Common myeloid progenitor, CD34-positive (primary cell): ENCODE measurements at regions not wholly inside any gene's neighbourhood (a gene's known extent, or its start where the extent isn't known, plus 50 kb on each side); places are given as distances from the start of the nearest gene placed in this dataset.
"Not testable (repeated sequence)": the region's sequence is repeated elsewhere in the genome, so short reads cannot be mapped to it uniquely, and the experiment has no call there.

Experiments used
- CTCF ChIA-PET: fragments of 350-600 bp; sonication (Branson Sonifier 250); formaldehyde crosslinking; loops from one replicate; lab custom pipeline; 2021; ENCODE audit warnings: antibody characterized with exemption; lab: Charles Lee
- POLR2A ChIA-PET: fragments of 350-600 bp; sonication (Branson Sonifier 250); formaldehyde crosslinking; loops from one replicate; lab custom pipeline; 2021; ENCODE audit warnings: antibody characterized with exemption; lab: Charles Lee
- DNase-seq, 3 donors: peaks; one replicate each; pipeline versions ENCODE4 v3.0.0 to v3.0.0-alpha.2; 2013
- H3K27ac ChIP-seq, 2 experiments: 1 replicate in 1 of 2; 2 replicates in 1 of 2; pipeline ENCODE4 v1.7.0; 2013; ENCODE audit warnings: inconsistent platforms in 2 of 2, low read length in 2 of 2, mild to moderate bottlenecking in 2 of 2, low read depth in 1 of 2, moderate library complexity in 1 of 2; ENCODE audit not compliant: severe bottlenecking in 2 of 2, insufficient read depth in 1 of 2, poor library complexity in 1 of 2
- H3K27me3 ChIP-seq, 5 experiments: replicated peaks in 2 of 5; 1 replicate in 3 of 5; 2 replicates in 2 of 5; pipeline versions ENCODE4 v1.6.1 to v1.7.0; 2013; ENCODE audit warnings: low read length in 4 of 5, mild to moderate bottlenecking in 2 of 5, moderate library complexity in 2 of 5, inconsistent platforms in 1 of 5; ENCODE audit not compliant: insufficient read depth in 5 of 5, control insufficient read depth in 4 of 5
- H3K36me3 ChIP-seq, 4 experiments: 1 replicate in 2 of 4; 2 replicates in 2 of 4; pipeline versions ENCODE4 v1.6.1 to v1.7.0; 2013; ENCODE audit warnings: low read length in 3 of 4, control low read depth in 1 of 4, mild to moderate bottlenecking in 1 of 4; ENCODE audit not compliant: control insufficient read depth in 4 of 4, insufficient read depth in 4 of 4
- H3K4me1 ChIP-seq, 4 experiments: 1 replicate in 3 of 4; 2 replicates in 1 of 4; pipeline versions ENCODE4 v1.6.1 to v1.7.1; 2013; ENCODE audit warnings: low read length in 3 of 4, mild to moderate bottlenecking in 3 of 4, control low read depth in 1 of 4, inconsistent platforms in 1 of 4, moderate library complexity in 1 of 4; ENCODE audit not compliant: control insufficient read depth in 4 of 4, insufficient read depth in 4 of 4; ENCODE audit errors: control extremely low read depth in 1 of 4
- H3K4me3 ChIP-seq, 7 experiments: 1 replicate in 4 of 7; 2 replicates in 3 of 7; pipeline versions ENCODE4 v1.5.1 to v1.7.0; 2013; ENCODE audit warnings: mild to moderate bottlenecking in 7 of 7, low read length in 6 of 7, moderate library complexity in 6 of 7, inconsistent platforms in 2 of 7, low read depth in 2 of 7, control low read depth in 1 of 7; ENCODE audit not compliant: insufficient read depth in 4 of 7, control insufficient read depth in 1 of 7; ENCODE audit errors: extremely low read depth in 1 of 7
- H3K9me3 ChIP-seq, 5 experiments: 1 replicate in 4 of 5; 2 replicates in 1 of 5; pipeline versions ENCODE4 v1.6.1 to v1.7.1; 2013; ENCODE audit warnings: low read length in 4 of 5, mild to moderate bottlenecking in 2 of 5, inconsistent platforms in 1 of 5, low read depth in 1 of 5, moderate library complexity in 1 of 5; ENCODE audit not compliant: control insufficient read depth in 4 of 5, insufficient read depth in 2 of 5; ENCODE audit errors: control extremely low read depth in 1 of 5
- WGBS: methylation state at CpG from one replicate; pipeline ENCODE4 v1.1.5; 2013; ENCODE audit not compliant: insufficient coverage; 5-methylcytosine and 5-hydroxymethylcytosine counted together

- H3K4me1 ChIP-seq, result no peaks in the 10 kb centered on the region
- H3K4me3 ChIP-seq, result no peak overlapping the region
- CTCF ChIA-PET, result interaction anchor here (1.0 kb wide), 1 partner anchor 17 kb away, joined by 3 read pairs; no protein-coding TSS in a partner anchor
- no peaks in the 10 kb centered on the region for H3K36me3 ChIP-seq
- H3K27me3 ChIP-seq, result no peaks in the 10 kb centered on the region
- WGBS, result 100% methylated on average over 2 of the region's 3 CpGs
- H3K9me3 ChIP-seq, result peaks cover 0 to 4% (median 0%) of the 10 kb centered on the region in 5 experiments
- no peak overlapping the region for H3K27ac ChIP-seq
- DNase-seq, result no peak
- POLR2A ChIA-PET, result no interaction called here
These were observed 53.2 kb upstream of the SH3BP4 start for GRCh38 chr2:234898534-234899053.

DNA sequence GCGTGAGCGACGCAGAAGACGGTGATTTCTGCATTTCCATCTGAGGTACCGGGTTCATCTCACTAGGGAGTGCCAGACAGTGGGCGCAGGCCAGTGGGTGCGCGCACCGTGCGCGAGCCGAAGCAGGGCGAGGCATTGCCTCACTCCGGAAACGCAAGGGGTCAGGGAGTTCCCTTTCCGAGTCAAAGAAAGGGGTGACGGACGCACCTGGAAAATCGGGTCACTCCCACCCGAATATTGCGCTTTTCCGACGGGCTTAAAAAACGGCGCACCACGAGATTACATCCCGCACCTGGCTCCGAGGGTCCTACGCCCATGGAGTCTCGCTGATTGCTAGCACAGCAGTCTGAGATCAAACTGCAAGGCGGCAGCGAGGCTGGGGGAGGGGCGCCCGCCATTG is 63.4 kb upstream of the SH3BP4 start:
- H3K4me1 ChIP-seq, CTCF ChIA-PET, DNase-seq, H3K27ac ChIP-seq, H3K36me3 ChIP-seq, H3K27me3 ChIP-seq, H3K4me3 ChIP-seq, H3K9me3 ChIP-seq, POLR2A ChIA-PET: not testable (repeated sequence)
- WGBS, result 36% methylated on average over 6 of the region's 34 CpGs

- POLR2A ChIA-PET, result no interaction called here
- CTCF ChIA-PET, result no interaction called here
- H3K27ac ChIP-seq, result no peak overlapping the region
- no peaks in the 10 kb centered on the region for H3K27me3 ChIP-seq
- DNase-seq, result no peak
- H3K36me3 ChIP-seq, result no peaks in the 10 kb centered on the region
- no peaks in the 10 kb centered on the region for H3K9me3 ChIP-seq
- WGBS, result 94% methylated on average over 2 of the region's 3 CpGs
- no peak overlapping the region for H3K4me3 ChIP-seq
- H3K4me1 ChIP-seq, result no peaks in the 10 kb centered on the region
These were observed 64.6 kb upstream of the SH3BP4 start for GRCh38 chr2:234887195-234887594.

- ChIA-PET POLR2A (no interaction called here), CTCF (no interaction called here)
- H3K36me3 ChIP-seq, result no peaks in the 10 kb centered on the region
- no peak overlapping the region for H3K27ac ChIP-seq
- H3K4me3 ChIP-seq, result no peak overlapping the region
- DNase-seq, result no peak
- H3K27me3 ChIP-seq, result no peaks in the 10 kb centered on the region
- WGBS, result 95% methylated on average over 5 of the region's 6 CpGs
- no peaks in the 10 kb centered on the region for H3K4me1 ChIP-seq
- no peaks in the 10 kb centered on the region for H3K9me3 ChIP-seq
These were observed 65.9 kb upstream of the SH3BP4 start for GRCh38 chr2:234885886-234886285.

GRCh38 chr2:234885118-234885517 is 66.7 kb upstream of the SH3BP4 start:
- DNase-seq, result no peak
- ChIA-PET CTCF (no interaction called here), POLR2A (no interaction called here)
- 97% methylated on average over 6 of the region's 7 CpGs for WGBS
- Histone ChIP-seq H3K36me3 (no peaks in the 10 kb centered on the region), H3K4me3 (no peak overlapping the region), H3K9me3 (no peaks in the 10 kb centered on the region), H3K27me3 (no peaks in the 10 kb centered on the region), H3K4me1 (no peaks in the 10 kb centered on the region), H3K27ac (no peak overlapping the region)

GRCh38 chr2:234884591-234884990 is 67.2 kb upstream of the SH3BP4 start:
- Histone ChIP-seq H3K9me3 (no peaks in the 10 kb centered on the region), H3K27ac (no peak overlapping the region), H3K27me3 (no peaks in the 10 kb centered on the region), H3K36me3 (no peaks in the 10 kb centered on the region), H3K4me3 (no peak overlapping the region), H3K4me1 (no peaks in the 10 kb centered on the region)
- 94% methylated on average over 7 of the region's 7 CpGs for WGBS
- ChIA-PET POLR2A (no interaction called here), CTCF (no interaction called here)
- DNase-seq, result no peak

GRCh38 chr2:234881413-234882241 is 70.2 kb upstream of the SH3BP4 start:
- Histone ChIP-seq H3K4me1 (no peaks in the 10 kb centered on the region), H3K27ac (no peak overlapping the region), H3K36me3 (no peaks in the 10 kb centered on the region), H3K4me3 (peak overlapping the region in 1 of 7 experiments; percentile 38), H3K9me3 (peaks cover 0 to 2% (median 0%) of the 10 kb centered on the region in 5 experiments), H3K27me3 (no peaks in the 10 kb centered on the region)
- CTCF ChIA-PET, result interaction anchor here (1.3 kb wide), 1 partner anchor 17 kb away, joined by 3 read pairs; no protein-coding TSS in a partner anchor
- POLR2A ChIA-PET, result no interaction called here
- DNase-seq, result peak; percentile 68 to 80 (median 70)
- WGBS, result 90% methylated on average over 6 of the region's 8 CpGs
